PC-3 (cell line): ENCODE measurements at regions not wholly inside any gene's neighbourhood (a gene's known extent, or its start where the extent isn't known, plus 50 kb on each side); places are given as distances from the start of the nearest gene placed in this dataset.

Experiments
- CTCF ChIP-seq: fragments of 300-600 bp; sonication (generic); conservative IDR thresholded peaks from 2 replicates; pipeline ENCODE4 v1.5.1; 2017; ENCODE audit warnings: antibody characterized with exemption, low read depth, mild to moderate bottlenecking, low read length
- EZH2 ChIP-seq: fragments of 300-600 bp; sonication (generic); IDR thresholded peaks from one replicate; pipeline ENCODE4 v1.6.1; 2017; ENCODE audit warnings: antibody characterized with exemption, mild to moderate bottlenecking, low read length; ENCODE audit not compliant: unreplicated experiment

- TF ChIP-seq CTCF = no peak
- no peak for TF ChIP-seq EZH2
These were observed 995.7 kb downstream of the GALC start for GRCh38 chr14:86997271-86997670.
